Right ventricle myocardium inferior (tissue), 1 donor: ENCODE measurements at regions not wholly inside any gene's neighbourhood (a gene's known extent, or its start where the extent isn't known, plus 50 kb on each side); places are given as distances from the start of the nearest gene placed in this dataset.
"Not testable (repeated sequence)": the region's sequence is repeated elsewhere in the genome, so short reads cannot be mapped to it uniquely, and the experiment has no call there.

ENCODE experiments used
- ATAC-seq: fragments of 200-7000 bp; cut with Tn5 transposase; one replicate; pipeline ENCODE4 v1.9.1; 2020; ENCODE audit warnings: mild to moderate bottlenecking, moderate library complexity
- DNase-seq: peaks from one replicate; pipeline ENCODE4 v3.0.0; 2021; ENCODE audit errors: missing footprints
- intact Hi-C: fragments of 100-400 bp; cut with DNase I; formaldehyde crosslinking; loops from one replicate; pipeline ENCODE4 v1.11.0; 2022
- donor health status: DM: no; HTN: yes; CAD: no; lungs with severe emphysema.

GRCh38 chr9:104980039-104980654 lies 52.2 kb upstream of the ABCA1 start:
- no peak for DNase-seq
- intact Hi-C loops, result no loop called here
- ATAC-seq, result no peak

GRCh38 chr9:104981543-104982129 lies 53.7 kb upstream of the ABCA1 start:
- DNase-seq (no peak), ATAC-seq (no peak)
- intact Hi-C loops, result no loop called here

- ATAC-seq, result no peak
These were observed 54.6 kb upstream of the ABCA1 start for GRCh38 chr9:104982543-104982942.

GRCh38 chr9:104983491-104983890 lies 55.5 kb upstream of the ABCA1 start:
- DNase-seq (no peak), ATAC-seq (no peak)
- intact Hi-C loops, result no loop called here

More at GRCh38 chr9:104982543-104982942, 54.6 kb upstream of the ABCA1 start:
- no peak for DNase-seq
- intact Hi-C loops, result no loop called here

GRCh38 chr9:104984121-104984520 lies 56.2 kb upstream of the ABCA1 start:
- DNase-seq (no peak), ATAC-seq (no peak)
- intact Hi-C loops, result no loop called here

GRCh38 chr9:104984542-104984941 lies 56.6 kb upstream of the ABCA1 start:
- no peak for ATAC-seq
- no peak for DNase-seq
- intact Hi-C loops, result no loop called here

GRCh38 chr9:104984948-104985347 lies 57.0 kb upstream of the ABCA1 start:
- DNase-seq (no peak), ATAC-seq (no peak)
- intact Hi-C loops, result no loop called here

GRCh38 chr9:104986096-104986495 lies 58.1 kb upstream of the ABCA1 start:
- no peak for DNase-seq
- no peak for ATAC-seq
- intact Hi-C loops, result no loop called here

GRCh38 chr9:104987743-104988142 lies 59.8 kb upstream of the ABCA1 start:
- intact Hi-C loops, result no loop called here
- DNase-seq (no peak), ATAC-seq (no peak)

GRCh38 chr9:104988539-104988938 lies 60.6 kb upstream of the ABCA1 start:
- ATAC-seq, result no peak
- intact Hi-C loops, result no loop called here
- no peak for DNase-seq

- intact Hi-C loops, result loop anchor here (1.0 to 5.0 kb wide), 6 partner anchors 23 to 253 kb away; partner anchors contain the start of gene SLC44A1
- DNase-seq (peak; percentile 96), ATAC-seq (peak; percentile 88)
These were observed 63.4 kb upstream of the ABCA1 start for GRCh38 chr9:104991144-104991953.

- ATAC-seq (no peak), DNase-seq (no peak)
- intact Hi-C loops, result loop anchor here (1.0 to 5.0 kb wide), 3 partner anchors 52 to 125 kb away; no protein-coding TSS in a partner anchor
These were observed 64.7 kb upstream of the ABCA1 start for GRCh38 chr9:104992659-104993058.

GRCh38 chr9:104993291-104993963 lies 65.5 kb upstream of the ABCA1 start:
- intact Hi-C loops, result loop anchor here (1.0 to 5.0 kb wide), 3 partner anchors 51 to 126 kb away; no protein-coding TSS in a partner anchor
- DNase-seq (peak; percentile 86), ATAC-seq (peak; percentile 89)

- intact Hi-C loops, result no loop called here
- DNase-seq, result no peak
These were observed 69.6 kb upstream of the ABCA1 start for GRCh38 chr9:104997536-104997935.

GRCh38 chr9:104999136-104999535 lies 71.2 kb upstream of the ABCA1 start:
- intact Hi-C loops, result no loop called here
- DNase-seq (no peak), ATAC-seq (no peak)

More at GRCh38 chr9:104997536-104997935, 69.6 kb upstream of the ABCA1 start:
- no peak for ATAC-seq

GRCh38 chr9:105000529-105000928 lies 72.6 kb upstream of the ABCA1 start:
- intact Hi-C loops, ATAC-seq: not testable (repeated sequence)

GRCh38 chr9:105004466-105005090 lies 76.6 kb upstream of the ABCA1 start:
- ATAC-seq (no peak), DNase-seq (no peak)
- intact Hi-C loops, result no loop called here

More at GRCh38 chr9:105000529-105000928, 72.6 kb upstream of the ABCA1 start:
- not testable (repeated sequence) for DNase-seq

GRCh38 chr9:105005186-105005585 lies 77.2 kb upstream of the ABCA1 start:
- intact Hi-C loops, result no loop called here
- DNase-seq, result no peak
- ATAC-seq, result no peak

GRCh38 chr9:105006514-105006913 lies 78.6 kb upstream of the ABCA1 start:
- DNase-seq (no peak), ATAC-seq (no peak)
- intact Hi-C loops, result no loop called here
